Non-pigmented ciliary epithelial cell (primary cell): ENCODE measurements at regions not wholly inside any gene's neighbourhood (a gene's known extent, or its start where the extent isn't known, plus 50 kb on each side); places are given as distances from the start of the nearest gene placed in this dataset.
"Not testable (repeated sequence)": the region's sequence is repeated elsewhere in the genome, so short reads cannot be mapped to it uniquely, and the experiment has no call there.

Experiments
- DNase-seq: peaks from one replicate; pipeline ENCODE4 v3.0.0-alpha.2; 2010; ENCODE audit warnings: low read depth

DNA sequence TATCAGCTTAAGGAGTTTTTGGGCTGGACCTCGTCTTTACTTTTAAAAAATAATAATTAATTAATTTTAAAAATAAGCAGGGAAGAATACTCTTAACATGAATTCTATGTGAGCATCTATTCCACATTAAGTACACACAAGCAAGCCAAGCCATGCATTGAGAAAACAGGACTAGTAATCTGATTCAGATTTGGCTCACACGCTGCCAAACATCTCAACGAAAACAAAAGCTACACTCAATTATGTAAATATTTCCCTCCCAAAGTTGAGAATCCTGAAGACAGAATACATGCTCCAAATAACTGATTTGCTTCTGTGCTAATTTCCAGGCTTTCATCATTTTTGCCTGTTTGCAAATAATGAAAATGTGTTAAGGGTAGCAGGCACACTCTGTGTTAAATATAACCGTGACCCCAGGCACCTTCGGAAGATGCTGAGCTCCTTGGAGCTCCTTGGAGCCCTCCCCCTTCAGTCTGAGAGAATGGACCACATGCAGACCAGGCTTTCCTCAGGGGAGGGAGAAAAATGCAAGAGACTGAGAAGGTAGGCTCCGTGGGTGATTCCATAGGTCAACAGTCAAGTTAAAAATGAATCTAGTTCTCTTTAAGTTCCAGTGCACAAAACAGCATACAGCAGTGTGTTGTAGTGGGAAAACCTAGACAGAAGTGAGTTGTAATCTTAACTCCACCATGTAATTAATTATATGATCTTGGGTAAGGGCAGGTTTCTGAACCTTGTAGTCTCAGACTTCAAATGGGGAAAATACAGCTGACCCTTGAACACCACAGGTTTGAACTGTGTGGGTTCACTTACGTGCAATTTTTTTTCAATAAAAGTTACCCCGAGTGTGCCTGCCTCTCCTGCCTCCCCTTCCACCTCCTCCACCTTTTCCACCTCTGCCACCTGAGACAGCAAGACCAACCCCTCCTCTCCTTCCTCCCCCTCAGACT, 161.3 kb upstream of the RREB1 start:
- DNase-seq: no peak

DNA sequence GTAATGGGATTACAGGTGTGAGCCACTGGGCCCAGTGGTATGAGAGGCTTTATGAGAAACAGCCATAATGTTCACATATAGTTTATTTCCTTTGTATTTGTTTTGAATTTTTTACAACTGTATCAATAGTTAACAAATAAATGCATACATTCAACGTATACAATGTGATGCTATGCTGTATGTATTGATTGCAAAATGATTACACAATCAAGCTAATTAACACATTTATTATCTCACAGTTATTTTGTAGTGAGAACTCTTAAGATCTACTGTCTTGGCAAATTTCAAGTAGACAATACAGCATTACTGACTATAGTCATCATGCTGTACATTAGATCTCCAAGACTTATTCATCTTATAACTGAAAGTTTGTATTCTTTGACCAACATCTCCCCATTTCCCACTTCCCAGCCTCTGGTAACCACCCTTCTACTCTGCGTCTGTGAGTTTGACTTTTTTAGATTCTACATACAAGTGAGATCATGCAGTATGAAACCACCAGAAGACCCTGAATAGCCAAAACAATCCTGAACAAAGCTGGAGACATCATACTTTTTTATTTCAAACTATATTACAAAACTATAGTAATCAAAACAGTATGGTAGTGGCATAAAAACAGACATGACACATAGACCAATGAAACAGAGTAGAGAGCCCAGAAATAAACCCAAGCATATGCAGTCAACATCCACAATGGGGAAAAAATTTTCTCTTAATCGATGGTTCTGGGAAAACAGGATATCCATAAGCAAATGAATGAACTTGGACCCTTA, 157.2 kb upstream of the RREB1 start:
- no peak for DNase-seq

DNA sequence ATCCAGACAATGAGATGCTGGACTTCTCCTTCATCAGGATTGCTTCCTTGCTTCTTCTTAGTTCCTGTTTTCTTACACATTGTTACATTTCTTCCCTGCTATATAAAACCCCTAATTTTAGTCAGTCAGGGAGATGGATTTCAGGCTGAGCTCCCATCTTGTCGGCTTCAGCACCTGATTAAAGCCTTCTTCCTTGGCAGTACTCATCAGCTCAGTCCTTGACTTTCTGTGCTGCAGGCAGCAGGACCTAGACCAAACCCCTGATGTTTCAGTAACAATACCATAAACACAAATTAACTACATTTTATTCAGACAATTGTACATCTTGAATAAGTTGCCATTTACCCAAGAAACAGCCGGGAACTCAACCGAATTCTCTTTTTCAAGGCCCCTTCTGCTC, 156.4 kb upstream of the RREB1 start:
- no peak for DNase-seq

DNA sequence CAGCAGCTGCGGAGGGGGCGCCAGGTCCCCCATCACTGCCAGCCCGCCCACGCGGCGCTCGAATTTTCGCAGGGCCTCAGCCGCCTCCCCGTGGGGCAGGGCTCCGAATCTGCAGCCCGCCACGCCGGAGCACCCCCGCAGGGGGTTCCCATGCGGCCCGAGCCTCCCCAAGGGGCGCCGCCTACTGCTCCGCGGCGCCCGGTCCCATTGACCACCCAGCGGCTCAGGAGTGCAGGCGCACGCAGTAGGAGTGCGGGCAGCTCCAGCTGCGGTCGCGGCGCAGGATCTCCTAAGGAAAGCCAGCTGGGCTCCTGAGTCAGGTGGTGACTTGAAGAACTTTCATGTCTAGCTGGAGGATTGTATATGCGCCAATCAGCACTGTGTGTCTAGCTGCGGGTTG, 155.3 kb upstream of the RREB1 start:
- no peak for DNase-seq

DNA sequence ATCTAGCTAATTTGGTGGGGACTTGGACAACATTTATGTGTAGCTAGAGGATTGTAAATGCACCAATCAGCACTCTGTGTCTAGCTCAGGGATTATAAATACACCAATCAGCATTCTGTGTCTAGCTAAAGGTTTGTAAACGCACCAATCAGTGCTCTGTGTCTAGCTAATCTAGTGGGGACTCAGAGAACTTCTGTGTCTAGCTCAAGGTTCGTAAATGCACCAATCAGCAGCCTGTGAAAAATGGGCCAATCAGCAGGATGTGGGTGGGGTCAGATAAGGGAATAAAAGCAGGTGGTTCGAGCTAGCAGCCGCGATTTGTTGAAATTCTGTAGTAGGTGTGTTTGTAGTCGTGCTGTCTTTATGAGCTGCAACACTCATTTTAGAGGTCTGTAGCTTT, 154.8 kb upstream of the RREB1 start:
- not testable (repeated sequence) for DNase-seq

DNA sequence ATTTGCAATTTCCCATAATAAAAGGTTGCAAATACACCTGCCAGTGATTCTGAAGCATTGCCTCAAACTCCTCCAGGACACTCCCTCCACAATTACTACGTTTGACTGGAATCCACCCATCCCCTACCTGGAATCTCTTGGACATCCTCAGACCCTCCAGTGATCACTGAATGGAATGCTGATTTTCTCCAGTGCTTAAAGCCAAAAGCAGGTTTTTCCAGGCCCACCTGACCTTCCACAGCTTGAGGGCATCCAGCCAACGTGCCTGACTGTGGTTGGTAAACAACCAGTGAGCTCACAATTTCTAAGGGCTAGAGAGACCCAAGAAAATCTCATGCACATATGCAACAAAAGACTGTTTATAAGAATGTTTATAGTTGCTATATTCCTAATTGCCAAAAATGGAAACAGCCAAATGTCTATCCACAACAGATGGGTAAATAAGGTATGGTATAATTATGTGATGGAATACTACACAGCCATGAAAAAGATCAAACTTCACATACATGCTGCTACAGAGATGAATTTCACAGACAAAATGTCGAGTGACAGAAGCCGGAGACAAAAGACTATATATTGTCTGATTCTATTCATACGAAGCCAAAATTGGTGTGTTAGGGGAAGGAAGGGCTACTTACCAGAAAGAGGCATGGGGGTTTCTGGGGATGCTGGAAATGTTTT, 147.1 kb upstream of the RREB1 start:
- DNase-seq: no peak

DNA sequence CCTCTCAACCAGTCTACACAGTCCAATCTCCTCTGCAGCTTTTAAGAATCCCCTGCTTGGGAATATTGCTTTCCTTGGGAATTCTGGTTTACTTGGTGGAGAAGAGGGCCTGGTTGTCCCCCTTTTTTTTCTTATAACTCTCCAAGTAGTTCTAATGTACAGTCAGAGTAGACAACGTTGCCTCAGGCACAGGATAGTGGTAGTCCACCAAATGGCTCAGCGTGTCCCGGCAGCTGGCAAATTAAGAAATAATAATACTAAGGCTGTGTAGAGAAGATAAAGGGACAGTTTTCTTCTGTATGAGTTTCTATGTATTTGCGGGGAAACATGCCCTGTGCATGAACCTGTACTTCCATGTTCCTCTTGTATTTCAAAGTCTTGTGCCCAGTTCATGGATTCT, 145.7 kb upstream of the RREB1 start:
- DNase-seq: no peak

DNA sequence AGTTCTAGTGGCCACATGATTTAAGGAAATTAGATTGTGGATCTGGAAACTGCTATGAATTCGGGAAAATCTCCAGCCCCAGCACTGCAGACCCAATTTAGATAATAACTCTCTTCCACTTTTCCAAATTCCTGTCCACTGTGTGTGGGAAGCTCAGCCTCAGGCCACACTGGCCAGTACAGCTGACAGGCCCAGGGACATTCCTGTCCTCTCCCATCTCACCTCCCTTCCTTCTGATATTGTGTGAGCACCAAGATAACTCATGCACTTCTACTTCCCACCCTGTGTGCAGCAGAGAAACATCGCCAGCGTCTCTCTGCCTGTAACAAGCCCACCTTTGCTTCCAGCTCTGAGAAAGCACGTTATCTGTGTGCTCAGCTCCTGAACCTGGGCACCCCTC, 145.1 kb upstream of the RREB1 start:
- DNase-seq: no peak

DNA sequence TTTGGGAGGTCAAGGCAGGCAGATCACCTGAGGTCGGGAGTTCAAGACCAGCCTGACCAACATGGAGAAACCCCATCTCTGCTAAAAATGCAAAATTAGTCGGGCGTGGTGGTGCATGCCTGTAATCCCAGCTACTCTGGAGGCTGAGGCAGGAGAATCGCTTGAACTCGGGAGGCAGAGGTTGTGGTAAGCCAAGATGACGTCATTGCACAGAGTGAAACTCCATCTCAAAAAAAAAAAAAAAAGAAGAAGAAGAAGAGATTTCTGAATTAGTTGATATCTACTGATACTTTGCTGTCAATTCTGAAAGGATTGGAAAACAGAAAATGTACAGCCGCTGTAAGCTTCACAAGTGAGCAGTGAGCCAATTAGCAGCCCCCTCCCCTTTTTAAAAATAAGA, 144.4 kb upstream of the RREB1 start:
- not testable (repeated sequence) for DNase-seq

DNA sequence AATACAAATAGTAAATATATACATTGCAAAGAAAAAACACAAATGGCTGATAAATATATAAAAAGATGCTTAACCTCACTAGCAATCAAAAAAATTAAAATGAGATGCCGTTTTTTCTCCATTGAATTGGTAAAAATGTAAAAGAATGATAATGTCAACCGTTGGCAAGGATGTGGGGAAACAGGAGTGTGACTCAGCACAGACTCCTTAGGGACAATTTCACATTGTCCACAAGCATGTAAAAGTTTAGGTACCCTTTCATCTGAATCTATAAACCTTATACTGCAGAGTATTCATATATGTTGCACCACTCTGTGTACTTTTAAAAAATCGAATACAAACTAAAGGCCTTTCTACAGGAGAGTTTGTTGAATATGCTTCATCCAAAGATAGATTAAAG, 143.1 kb upstream of the RREB1 start:
- no peak for DNase-seq

DNA sequence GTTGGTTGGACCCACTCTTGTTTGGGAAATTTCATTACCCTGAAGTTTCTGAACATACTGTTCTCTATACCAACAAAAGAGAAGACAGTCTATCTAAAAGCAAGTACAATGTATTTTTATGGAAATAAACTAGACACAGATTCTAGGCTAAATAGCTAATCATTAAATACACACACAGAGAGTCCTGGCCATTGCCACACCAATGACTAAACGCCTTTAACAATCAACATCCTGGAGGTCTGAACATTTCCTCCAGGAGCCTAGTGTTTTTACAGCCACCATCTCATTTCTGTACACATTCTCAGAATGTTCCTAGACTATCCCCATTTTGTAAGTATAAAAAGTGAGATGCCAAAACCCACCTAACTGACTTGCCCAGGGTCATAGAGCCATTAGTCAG, 141.6 kb upstream of the RREB1 start:
- no peak for DNase-seq

DNA sequence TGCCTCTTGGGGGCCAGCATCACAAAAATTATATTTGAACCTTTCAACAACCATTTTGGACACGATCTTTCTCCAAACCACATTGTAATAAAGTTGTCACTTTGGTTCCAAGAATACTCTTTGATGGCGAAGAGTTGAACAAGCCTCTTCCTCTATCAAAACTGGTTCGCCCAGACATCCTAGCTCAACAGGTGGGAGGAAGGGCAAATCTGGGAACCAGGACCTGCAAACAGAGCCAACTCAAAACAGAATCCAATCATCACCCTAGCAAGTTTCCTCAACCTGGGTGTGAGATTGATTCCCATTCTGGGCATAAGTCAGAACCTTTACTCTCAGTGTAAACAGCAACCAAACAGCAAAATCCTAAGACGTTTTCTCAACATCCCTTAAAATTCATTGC, 141.2 kb upstream of the RREB1 start:
- no peak for DNase-seq

DNA sequence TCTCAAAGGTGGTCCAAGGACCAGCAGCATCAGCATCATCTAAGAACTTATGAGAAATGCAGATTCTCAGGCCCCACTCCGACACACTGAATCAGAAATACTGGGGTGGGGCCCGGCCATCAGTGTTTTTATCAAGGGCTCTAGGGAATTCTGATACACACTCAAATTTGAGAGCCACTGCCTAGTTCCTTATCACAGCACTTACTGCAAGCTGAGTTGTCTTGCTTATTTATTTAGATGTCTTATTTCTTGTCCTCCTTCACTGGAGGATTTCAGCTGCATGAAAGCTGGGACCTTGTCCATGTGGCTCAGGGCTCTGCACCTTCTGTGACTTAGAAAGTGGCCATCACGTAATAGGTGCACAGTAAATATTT, 139.4 kb upstream of the RREB1 start:
- DNase-seq: no peak

DNA sequence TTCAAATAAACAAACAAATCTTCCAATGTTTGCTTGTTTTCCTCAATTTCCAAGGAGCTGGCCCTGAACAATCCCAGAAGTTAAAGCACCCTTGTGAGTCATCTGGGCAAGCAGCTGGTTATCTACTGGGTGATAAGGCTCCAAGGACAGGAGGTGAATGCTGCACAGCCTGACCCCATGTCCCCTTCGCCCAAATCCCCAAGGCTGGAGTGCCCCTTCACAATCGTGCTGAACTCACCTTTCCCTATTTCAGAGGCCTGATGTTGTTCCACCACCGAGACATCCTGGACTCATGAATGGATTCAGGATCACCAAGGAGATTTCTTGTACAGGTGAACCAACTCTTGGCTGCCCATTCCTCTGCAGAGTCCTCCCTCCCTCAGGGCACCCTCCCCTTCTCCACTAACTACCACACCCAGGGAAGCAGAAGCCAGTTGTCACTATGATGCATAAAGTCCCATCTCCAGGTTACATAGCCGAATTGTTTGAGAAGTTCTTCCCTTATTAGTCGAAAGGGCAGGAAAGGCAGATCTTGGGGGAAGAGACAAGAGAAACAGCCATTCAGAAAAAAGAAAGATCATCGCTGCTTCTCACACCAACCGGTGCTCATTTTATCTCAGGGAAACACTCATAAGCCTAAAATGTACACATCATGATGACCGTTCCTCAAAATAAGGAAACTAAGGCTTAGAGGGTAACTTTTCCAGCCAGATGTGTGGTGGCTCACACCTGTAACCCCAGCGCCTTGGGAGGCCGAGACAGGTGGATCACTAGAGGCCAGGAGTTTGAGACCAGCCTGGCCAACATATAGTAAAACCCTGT, 138.8 kb upstream of the RREB1 start:
- DNase-seq: no peak

DNA sequence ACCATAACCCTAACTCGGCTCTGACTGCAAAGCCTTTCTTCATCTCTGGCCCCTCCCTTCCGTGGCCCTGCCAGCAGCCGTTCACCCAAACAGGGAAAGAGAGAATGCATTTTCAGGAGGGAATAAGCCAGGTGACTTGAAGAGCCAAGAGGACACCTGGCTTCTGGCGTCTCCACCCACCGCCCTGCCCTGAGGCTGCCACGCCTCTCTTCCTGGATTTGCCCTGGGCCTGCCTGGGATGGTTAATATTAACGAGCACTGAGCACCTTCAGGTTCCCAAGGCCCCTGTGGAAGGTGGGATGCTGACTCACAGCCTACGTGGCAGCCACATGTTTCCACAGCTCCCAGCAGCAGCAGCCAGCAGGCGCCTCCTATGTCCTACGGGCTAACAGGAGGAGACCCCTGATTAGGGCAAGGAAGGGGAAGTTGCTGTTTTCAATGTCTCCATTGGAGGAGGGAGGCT, 138.0 kb upstream of the RREB1 start:
- no peak for DNase-seq

DNA sequence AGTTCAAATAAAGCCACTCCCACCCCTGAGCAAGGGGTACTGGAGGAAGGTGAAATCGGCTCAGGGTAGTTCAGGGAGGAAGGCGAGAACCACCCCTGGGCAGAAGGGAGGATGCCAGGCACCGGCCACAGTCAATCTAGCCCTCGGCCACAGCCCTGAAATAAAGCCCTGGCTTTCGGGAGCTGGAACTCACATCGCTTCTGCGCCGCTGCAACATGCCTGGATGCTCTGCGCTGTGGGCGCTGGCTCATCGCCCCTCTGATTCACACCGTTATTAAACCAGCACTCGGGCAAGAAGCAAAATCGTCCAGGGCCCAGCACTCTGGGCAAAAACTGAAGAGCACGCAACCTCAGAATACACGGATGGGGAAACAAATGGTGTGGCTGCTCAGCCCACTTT, 136.9 kb upstream of the RREB1 start:
- no peak for DNase-seq

DNA sequence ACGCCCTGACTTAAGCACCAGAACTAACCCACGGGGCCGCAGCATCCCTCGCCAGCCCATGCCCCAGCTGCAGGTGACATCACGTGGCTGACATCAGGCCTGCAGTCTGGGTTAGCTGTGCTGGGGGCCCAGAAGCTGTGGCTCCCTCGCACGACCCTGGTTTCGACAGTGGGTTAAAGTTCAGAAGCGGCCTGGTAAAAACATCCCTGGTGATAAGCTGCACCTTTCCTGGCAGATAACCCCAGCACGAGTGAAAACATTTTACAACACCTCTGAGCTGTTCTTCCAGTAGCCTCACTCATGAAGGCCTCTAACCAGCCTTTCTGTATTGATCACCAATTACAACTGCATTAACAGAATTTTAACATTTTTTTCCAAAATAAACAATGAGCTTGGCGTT, 136.4 kb upstream of the RREB1 start:
- DNase-seq: no peak

DNA sequence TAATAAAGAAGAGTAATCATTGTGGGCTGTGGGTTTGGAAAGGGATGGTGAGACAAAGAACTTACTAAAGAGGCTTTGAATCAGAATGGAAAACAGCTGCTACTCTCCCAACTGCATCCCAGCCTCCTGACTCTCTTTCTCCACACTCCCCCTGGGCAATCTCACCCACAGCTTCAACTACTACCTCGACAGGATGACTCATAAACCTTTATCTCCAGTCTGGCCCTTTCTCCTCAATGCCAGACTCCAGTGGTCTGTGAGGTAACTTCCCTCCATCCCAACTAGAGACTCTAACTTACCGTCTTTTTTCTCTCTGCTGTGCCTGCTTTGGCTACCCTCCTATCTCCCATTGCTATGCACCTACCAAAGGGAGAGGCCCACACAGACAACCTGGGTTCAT, 135.3 kb upstream of the RREB1 start:
- peak; percentile 40 for DNase-seq

DNA sequence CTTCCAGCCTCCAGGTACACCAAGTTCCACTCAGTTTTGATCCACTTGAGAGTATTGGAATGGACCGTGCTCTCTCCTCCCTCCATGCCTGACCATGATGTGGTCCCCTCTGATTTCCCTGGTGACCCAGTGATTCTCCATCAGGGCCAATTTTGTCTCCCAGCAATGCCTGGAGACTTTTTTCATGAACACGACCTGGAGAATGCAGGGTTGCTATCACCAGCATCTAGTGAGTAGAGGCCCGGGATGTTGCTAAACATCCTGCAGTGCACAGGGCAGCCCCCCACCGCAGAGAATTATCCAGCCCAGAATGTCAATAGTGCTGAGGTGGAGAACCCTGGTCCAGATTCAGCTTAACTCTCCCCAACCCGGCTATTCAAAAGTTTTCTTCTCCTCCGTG, 134.0 kb upstream of the RREB1 start:
- DNase-seq: no peak

DNA sequence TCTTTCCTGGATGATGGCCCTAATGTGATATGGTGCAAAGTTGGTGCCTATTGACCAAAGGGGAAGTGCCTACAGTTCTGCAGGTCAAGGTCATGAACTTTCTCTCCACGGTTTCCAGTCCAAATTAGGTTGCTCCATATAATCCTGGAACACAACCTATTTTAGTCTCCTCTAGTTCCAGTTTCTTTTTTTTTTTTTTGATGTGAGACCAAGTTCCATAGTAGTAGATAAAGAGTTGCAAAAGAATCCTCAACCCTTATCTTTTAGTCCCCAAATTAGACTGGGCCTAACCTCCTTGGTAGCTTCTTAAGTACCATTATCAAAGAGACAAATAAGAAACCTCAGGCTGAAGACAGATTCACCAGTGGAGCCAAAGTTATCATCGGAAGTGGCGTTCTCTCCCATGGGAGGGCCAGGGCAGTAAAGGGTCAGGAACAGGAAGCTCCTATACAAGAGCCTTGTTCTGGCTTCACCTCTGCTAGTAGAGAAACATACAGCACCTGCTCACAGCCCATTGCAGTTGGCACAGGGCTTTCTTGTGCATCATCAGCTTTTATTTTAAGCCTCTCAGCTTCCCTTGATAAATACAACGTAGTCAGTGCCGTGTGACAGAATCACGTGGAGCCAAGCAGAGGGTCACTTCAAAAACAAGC, 132.2 kb upstream of the RREB1 start:
- DNase-seq: no peak

DNA sequence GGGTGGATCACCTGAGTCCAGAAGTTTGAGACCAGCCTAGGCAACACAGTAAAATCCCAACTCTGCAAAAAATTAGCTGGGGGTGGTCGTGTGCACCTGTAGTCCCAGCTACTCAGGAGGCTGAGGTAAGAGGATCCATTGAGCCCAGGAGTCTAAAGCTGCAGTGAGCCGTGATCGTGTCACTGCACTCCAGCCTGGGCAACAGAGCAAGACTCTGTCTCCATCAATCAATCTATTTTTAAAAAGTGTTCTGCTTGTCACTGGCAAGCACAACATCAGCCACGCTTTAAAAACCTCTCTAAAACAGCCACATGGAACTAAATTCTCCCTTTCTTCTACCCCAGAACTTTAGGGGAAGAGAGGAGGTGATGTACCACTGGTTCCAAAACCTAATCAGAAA, 131.6 kb upstream of the RREB1 start:
- DNase-seq: no peak
